Esophagus squamous epithelium (tissue), 5 donors: ENCODE measurements at regions not wholly inside any gene's neighbourhood (a gene's known extent, or its start where the extent isn't known, plus 50 kb on each side); places are given as distances from the start of the nearest gene placed in this dataset.

Source experiments
- DNase-seq: peaks from one replicate; lab custom pipeline; 2025; lab: John Stamatoyannopoulos, UW
- H3K27ac ChIP-seq, 4 donors: fragments of 200-600 bp; sonication (generic); one replicate each; pipeline ENCODE4 v1.5.1; 2016 to 2019; ENCODE audit warnings: mild to moderate bottlenecking in 1 of 4
- H3K27me3 ChIP-seq, 4 donors: fragments of 200-600 bp; sonication (generic); 1 replicate in 3 of 4; 2 replicates in 1 of 4; pipeline versions ENCODE4 v1.5.1 to v1.6.0; 2017 to 2021; ENCODE audit warnings: antibody characterized with exemption in 1 of 4
- H3K36me3 ChIP-seq, 3 donors: fragments of 200-600 bp; sonication (generic); one replicate each; pipeline ENCODE4 v1.5.1; 2016 to 2019
- H3K4me1 ChIP-seq, 3 donors: fragments of 200-600 bp; sonication (generic); one replicate each; pipeline ENCODE4 v1.5.1; 2017 to 2019
- H3K4me3 ChIP-seq, 4 donors: fragments of 200-600 bp; sonication (generic); 1 replicate in 3 of 4; 2 replicates in 1 of 4; pipeline ENCODE4 v1.5.1; 2016 to 2019; ENCODE audit warnings: mild to moderate bottlenecking in 2 of 4, moderate library complexity in 1 of 4
- H3K9me3 ChIP-seq, 3 donors: fragments of 200-600 bp; sonication (generic); one replicate each; pipeline ENCODE4 v1.5.1; 2016 to 2019
- CTCF ChIP-seq, 6 experiments: fragments of 450-650 bp in 4 of 6; fragments of 200-600 bp in 2 of 6; sonication (generic) in 2 of 6; IDR thresholded peaks; one replicate each; pipeline ENCODE4 v1.5.1; 2016 to 2019; ENCODE audit warnings: antibody characterized with exemption in 6 of 6, mild to moderate bottlenecking in 4 of 6, moderate library complexity in 4 of 6
- POLR2A ChIP-seq, 4 donors: fragments of 450-650 bp; IDR thresholded peaks; one replicate each; pipeline ENCODE4 v1.6.1; 2017; ENCODE audit warnings: antibody characterized with exemption in 4 of 4, mild to moderate bottlenecking in 4 of 4, moderate library complexity in 3 of 4
- WGBS, 2 donors: methylation state at CpG; one replicate each; pipeline ENCODE4 v1.1.5; 2018; 5-methylcytosine and 5-hydroxymethylcytosine counted together
- intact Hi-C: fragments of 100-400 bp; cut with DNase I; formaldehyde crosslinking; loops from one replicate; pipeline ENCODE4 v1.15.0; 2022
- donor health status: DM: yes; HTN: yes; CAD: no.

GRCh38 chr14:42814817-42815216 lies 1208.1 kb downstream of the LRFN5 start:
- Histone ChIP-seq H3K27ac (no peak overlapping the region), H3K4me1 (no peaks in the 10 kb centered on the region), H3K36me3 (no peaks in the 10 kb centered on the region), H3K4me3 (no peak overlapping the region), H3K9me3 (no peaks in the 10 kb centered on the region), H3K27me3 (no peaks in the 10 kb centered on the region)
- no peak for DNase-seq
- intact Hi-C loops = no loop called here
- no peak for TF ChIP-seq POLR2A (IDR thresholded peaks at IDR 0.05)
- no peak for TF ChIP-seq CTCF (IDR thresholded peaks at IDR 0.05)

GRCh38 chr14:42806909-42807315 lies 1200.2 kb downstream of the LRFN5 start:
- no peak overlapping the region for H3K27ac ChIP-seq

GRCh38 chr14:42804141-42804540 lies 1197.5 kb downstream of the LRFN5 start:
- H3K4me1 ChIP-seq = no peaks in the 10 kb centered on the region
- WGBS, 2 donors = 83 to 86% methylated on average over 4 of the region's 4 CpGs
- no peak overlapping the region for H3K27ac ChIP-seq
- H3K9me3 ChIP-seq = no peaks in the 10 kb centered on the region
- DNase-seq = no peak
- no peaks in the 10 kb centered on the region for H3K36me3 ChIP-seq
- no peaks in the 10 kb centered on the region for H3K27me3 ChIP-seq
- H3K4me3 ChIP-seq = no peak overlapping the region
- intact Hi-C loops = no loop called here
- TF ChIP-seq POLR2A (IDR thresholded peaks at IDR 0.05) = no peak
- no peak for TF ChIP-seq CTCF (IDR thresholded peaks at IDR 0.05)

More at GRCh38 chr14:42806909-42807315, 1200.2 kb downstream of the LRFN5 start:
- intact Hi-C loops = no loop called here
- H3K4me3 ChIP-seq = no peak overlapping the region
- DNase-seq = no peak
- H3K4me1 ChIP-seq = no peaks in the 10 kb centered on the region
- no peaks in the 10 kb centered on the region for H3K36me3 ChIP-seq
- no peaks in the 10 kb centered on the region for H3K9me3 ChIP-seq
- H3K27me3 ChIP-seq = no peaks in the 10 kb centered on the region
- 18 to 22% methylated on average over 2 of the region's 2 CpGs for whole genome bisulfite sequencing, 2 donors
- no peak for TF ChIP-seq POLR2A (IDR thresholded peaks at IDR 0.05)
- TF ChIP-seq CTCF (IDR thresholded peaks at IDR 0.05) = no peak

- Histone ChIP-seq H3K9me3 (no peaks in the 10 kb centered on the region), H3K27me3 (no peaks in the 10 kb centered on the region), H3K4me1 (no peaks in the 10 kb centered on the region), H3K4me3 (no peak overlapping the region), H3K27ac (no peak overlapping the region), H3K36me3 (no peaks in the 10 kb centered on the region)
- TF ChIP-seq CTCF (IDR thresholded peaks at IDR 0.05) (no peak), POLR2A (IDR thresholded peaks at IDR 0.05) (no peak)
- 86 to 89% methylated on average over 1 of the region's 1 CpG for WGBS, 2 donors
- DNase-seq = no peak
- intact Hi-C loops = no loop called here
Observed at GRCh38 chr14:42802346-42802745, 1195.7 kb downstream of the LRFN5 start.

- WGBS, 2 donors = 68 to 83% methylated on average over 1 of the region's 1 CpG
- no peaks in the 10 kb centered on the region for H3K27me3 ChIP-seq
- no peak overlapping the region for H3K4me3 ChIP-seq
- DNase-seq = no peak
- H3K27ac ChIP-seq = no peak overlapping the region
- H3K36me3 ChIP-seq = no peaks in the 10 kb centered on the region
- no peak for TF ChIP-seq POLR2A (IDR thresholded peaks at IDR 0.05)
- no peak for TF ChIP-seq CTCF (IDR thresholded peaks at IDR 0.05)
- H3K4me1 ChIP-seq = no peaks in the 10 kb centered on the region
- intact Hi-C loops = no loop called here
- H3K9me3 ChIP-seq = no peaks in the 10 kb centered on the region
Observed at GRCh38 chr14:42792166-42792565, 1185.5 kb downstream of the LRFN5 start.
